Prostate gland (tissue), 2 donors: ENCODE measurements at regions not wholly inside any gene's neighbourhood (a gene's known extent, or its start where the extent isn't known, plus 50 kb on each side); places are given as distances from the start of the nearest gene placed in this dataset.

ENCODE experiments used
- DNase-seq: peaks from one replicate; pipeline ENCODE4 v3.0.0-alpha.2; 2019; ENCODE audit warnings: low spot score
- H3K27ac ChIP-seq, 2 donors: fragments of 200-600 bp; sonication (generic); 2 replicates each; pipeline ENCODE4 v1.5.1; 2017 to 2019
- H3K27me3 ChIP-seq: fragments of 200-600 bp; sonication (generic); replicated peaks from 2 replicates; pipeline ENCODE4 v1.5.1; 2019; ENCODE audit not compliant: insufficient read depth
- H3K36me3 ChIP-seq, 2 donors: fragments of 200-600 bp; sonication (generic); 1 replicate in 1 of 2; 2 replicates in 1 of 2; pipeline versions ENCODE4 v1.5.1 to v1.8.1; 2017 to 2019
- H3K4me1 ChIP-seq: fragments of 200-600 bp; sonication (generic); replicated peaks from 2 replicates; pipeline ENCODE4 v1.5.1; 2019
- H3K4me3 ChIP-seq, 2 donors: fragments of 200-600 bp; sonication (generic); 2 replicates each; pipeline ENCODE4 v1.5.1; 2017 to 2019
- H3K9me3 ChIP-seq: fragments of 200-600 bp; sonication (generic); 2 replicates; pipeline ENCODE4 v1.5.1; 2017
- POLR2A ChIP-seq: fragments of 450-650 bp; IDR thresholded peaks from one replicate; pipeline ENCODE4 v1.6.1; 2016; ENCODE audit warnings: antibody characterized with exemption, mild to moderate bottlenecking
- POLR2AphosphoS5 ChIP-seq: sonication (generic); formaldehyde crosslinking; IDR thresholded peaks from one replicate; pipeline ENCODE4 v1.6.1; 2017; ENCODE audit warnings: antibody characterized with exemption
- WGBS: methylation state at CpG from one replicate; pipeline ENCODE4 v1.1.5; 2018; 5-methylcytosine and 5-hydroxymethylcytosine counted together
- intact Hi-C: fragments of 100-400 bp; cut with DNase I; formaldehyde crosslinking; loops from one replicate; pipeline ENCODE4 v1.14.2; 2022
- TF ChIP-seq, protein P1 (sequence below), 4 experiments: fragments of 200-600 bp in 2 of 4; fragments of 450-650 bp in 2 of 4; sonication (generic) in 2 of 4; IDR thresholded peaks; 1 replicate in 3 of 4; 2 replicates in 1 of 4; pipeline ENCODE4 v1.5.1; 2016 to 2019; ENCODE audit warnings: antibody characterized with exemption in 4 of 4, mild to moderate bottlenecking in 2 of 4, moderate library complexity in 2 of 4

DNA sequence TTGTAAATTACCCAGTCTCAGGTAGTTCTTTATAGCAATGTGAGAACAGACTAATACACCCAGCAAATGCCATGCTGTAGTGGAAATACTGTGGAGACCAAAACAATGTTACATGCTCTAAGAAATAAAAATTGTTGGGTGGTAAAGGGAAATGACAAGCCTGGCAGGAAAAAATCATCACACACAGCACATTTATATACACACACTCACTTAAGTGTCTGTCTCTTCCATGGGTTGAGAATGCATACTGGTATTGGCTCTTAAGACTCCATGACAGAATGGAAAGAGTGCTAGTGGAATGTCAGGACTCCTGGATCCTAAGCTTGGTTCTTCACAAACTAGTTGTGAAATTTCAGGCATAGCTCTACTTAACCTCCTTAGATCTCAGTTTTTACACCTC lies 343.0 kb downstream of the CD83 start:
- no peak overlapping the region for H3K4me3 ChIP-seq
- DNase-seq = no peak
- intact Hi-C loops = no loop called here

DNA sequence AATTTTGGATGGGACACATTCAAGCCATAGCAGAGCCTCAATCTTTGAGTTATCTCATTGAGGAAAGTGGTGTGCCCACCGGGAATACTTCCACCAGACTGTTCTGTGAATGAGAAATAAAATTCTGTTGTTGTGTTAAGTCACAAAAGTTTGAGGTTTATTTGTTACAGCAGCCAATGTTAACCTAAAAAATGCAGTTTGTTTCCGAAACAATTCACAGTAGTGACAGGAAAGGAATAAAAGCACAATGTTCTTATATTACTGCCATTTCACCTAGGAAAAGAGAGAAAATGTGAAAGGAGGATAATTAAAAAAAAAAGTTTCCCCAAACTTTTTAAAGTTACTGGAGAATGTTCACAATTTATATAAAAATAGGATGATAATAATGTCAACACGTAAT lies 344.6 kb downstream of the CD83 start:
- Histone ChIP-seq H3K27ac (no peak overlapping the region), H3K9me3 (no peaks in the 10 kb centered on the region), H3K36me3 (no peaks in the 10 kb centered on the region), H3K4me1 (no peaks in the 10 kb centered on the region), H3K4me3 (no peak overlapping the region), H3K27me3 (no peaks in the 10 kb centered on the region)
- no peak for DNase-seq
- intact Hi-C loops = no loop called here
- WGBS = 91% methylated on average over 3 of the region's 3 CpGs
- TF ChIP-seq, protein P1, sequence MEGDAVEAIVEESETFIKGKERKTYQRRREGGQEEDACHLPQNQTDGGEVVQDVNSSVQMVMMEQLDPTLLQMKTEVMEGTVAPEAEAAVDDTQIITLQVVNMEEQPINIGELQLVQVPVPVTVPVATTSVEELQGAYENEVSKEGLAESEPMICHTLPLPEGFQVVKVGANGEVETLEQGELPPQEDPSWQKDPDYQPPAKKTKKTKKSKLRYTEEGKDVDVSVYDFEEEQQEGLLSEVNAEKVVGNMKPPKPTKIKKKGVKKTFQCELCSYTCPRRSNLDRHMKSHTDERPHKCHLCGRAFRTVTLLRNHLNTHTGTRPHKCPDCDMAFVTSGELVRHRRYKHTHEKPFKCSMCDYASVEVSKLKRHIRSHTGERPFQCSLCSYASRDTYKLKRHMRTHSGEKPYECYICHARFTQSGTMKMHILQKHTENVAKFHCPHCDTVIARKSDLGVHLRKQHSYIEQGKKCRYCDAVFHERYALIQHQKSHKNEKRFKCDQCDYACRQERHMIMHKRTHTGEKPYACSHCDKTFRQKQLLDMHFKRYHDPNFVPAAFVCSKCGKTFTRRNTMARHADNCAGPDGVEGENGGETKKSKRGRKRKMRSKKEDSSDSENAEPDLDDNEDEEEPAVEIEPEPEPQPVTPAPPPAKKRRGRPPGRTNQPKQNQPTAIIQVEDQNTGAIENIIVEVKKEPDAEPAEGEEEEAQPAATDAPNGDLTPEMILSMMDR (IDR thresholded peaks at IDR 0.05) = no peak
- TF ChIP-seq POLR2A (no peak), POLR2AphosphoS5 (no peak)

More for the DNA sequence above, 343.0 kb downstream of the CD83 start:
- Histone ChIP-seq H3K4me1 (no peaks in the 10 kb centered on the region), H3K27ac (no peak overlapping the region), H3K9me3 (no peaks in the 10 kb centered on the region), H3K36me3 (no peaks in the 10 kb centered on the region), H3K27me3 (no peaks in the 10 kb centered on the region)
- TF ChIP-seq, protein P1 (IDR thresholded peaks at IDR 0.05) = no peak
- no peak for TF ChIP-seq POLR2AphosphoS5
- no peak for TF ChIP-seq POLR2A

DNA sequence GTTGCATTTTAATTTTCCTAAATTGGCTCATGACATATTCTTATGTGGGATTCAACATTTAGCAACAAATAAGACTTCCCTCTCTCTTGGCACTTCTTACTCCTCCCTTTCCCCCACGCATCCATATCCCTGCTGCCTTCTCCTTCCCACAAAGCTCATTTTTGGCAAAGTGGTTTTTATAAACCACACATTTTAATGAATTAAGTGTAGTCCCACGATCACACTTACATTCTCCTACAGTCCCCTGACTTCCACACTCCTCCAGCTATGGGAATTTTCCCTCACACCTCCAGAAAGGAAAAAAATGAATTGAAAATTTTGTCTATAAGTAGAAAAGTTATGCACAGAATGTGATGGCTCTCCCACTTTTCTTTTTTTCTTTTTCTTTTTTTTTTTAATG lies 345.0 kb downstream of the CD83 start:
- no peaks in the 10 kb centered on the region for H3K36me3 ChIP-seq
- H3K27me3 ChIP-seq = no peaks in the 10 kb centered on the region
- no peak for DNase-seq
- no peaks in the 10 kb centered on the region for H3K9me3 ChIP-seq
- 91% methylated on average over 2 of the region's 2 CpGs for WGBS
- no peak for TF ChIP-seq POLR2AphosphoS5
- no peak for TF ChIP-seq POLR2A
- TF ChIP-seq, protein P1 (IDR thresholded peaks at IDR 0.05) = no peak
- no peak overlapping the region for H3K27ac ChIP-seq
- intact Hi-C loops = no loop called here
- H3K4me1 ChIP-seq = no peaks in the 10 kb centered on the region
- no peak overlapping the region for H3K4me3 ChIP-seq

DNA sequence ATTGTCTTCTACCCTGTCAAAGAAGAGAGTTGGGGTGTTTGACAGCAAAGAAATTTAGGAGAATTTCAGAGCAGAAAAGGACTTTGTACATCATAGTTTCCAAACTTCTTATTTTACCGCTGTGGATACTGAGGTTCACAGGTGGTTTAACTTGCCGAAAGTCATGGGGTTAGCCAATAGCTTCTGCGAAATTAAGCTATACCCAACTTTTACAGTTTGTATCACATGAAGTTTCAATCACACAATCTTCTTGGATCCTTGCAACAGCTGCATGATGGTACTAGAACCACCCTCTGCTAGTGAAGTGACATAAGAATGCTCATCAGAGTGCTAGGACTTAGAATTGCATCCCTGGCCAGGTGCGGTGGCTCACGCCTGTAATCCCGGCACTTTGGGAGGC lies 345.5 kb downstream of the CD83 start:
- Histone ChIP-seq H3K27me3 (no peaks in the 10 kb centered on the region), H3K27ac (no peak overlapping the region), H3K9me3 (no peaks in the 10 kb centered on the region), H3K36me3 (no peaks in the 10 kb centered on the region), H3K4me3 (no peak overlapping the region), H3K4me1 (no peaks in the 10 kb centered on the region)
- TF ChIP-seq, protein P1 (IDR thresholded peaks at IDR 0.05) = no peak
- no peak for TF ChIP-seq POLR2A
- TF ChIP-seq POLR2AphosphoS5 = no peak
- 100% methylated on average over 6 of the region's 6 CpGs for WGBS
- intact Hi-C loops = no loop called here
- DNase-seq = no peak

DNA sequence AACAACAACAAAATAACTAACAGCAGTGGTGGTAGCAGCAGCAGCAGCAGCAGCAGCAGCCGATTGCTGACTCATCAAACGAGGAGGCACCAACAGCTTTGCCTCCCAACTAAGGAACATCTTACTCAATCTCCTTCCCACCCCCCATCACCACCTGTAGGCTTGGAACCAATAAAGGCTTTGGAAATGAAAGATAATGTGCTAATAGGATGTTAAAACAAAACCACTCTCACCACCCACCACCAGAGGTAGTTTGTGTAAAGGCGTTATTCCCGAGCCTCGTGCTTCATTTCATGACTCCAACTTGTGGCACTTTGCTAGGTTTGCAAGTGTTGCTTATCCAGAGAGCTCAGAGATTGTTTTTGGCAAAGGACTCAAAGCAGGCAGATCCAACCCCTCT lies 346.5 kb downstream of the CD83 start:
- Histone ChIP-seq H3K4me3 (no peak overlapping the region), H3K4me1 (no peaks in the 10 kb centered on the region), H3K27me3 (no peaks in the 10 kb centered on the region), H3K36me3 (no peaks in the 10 kb centered on the region), H3K27ac (no peak overlapping the region), H3K9me3 (no peaks in the 10 kb centered on the region)
- no peak for DNase-seq
- TF ChIP-seq POLR2AphosphoS5 = no peak
- no peak for TF ChIP-seq POLR2A
- TF ChIP-seq, protein P1 (IDR thresholded peaks at IDR 0.05) = no peak
- intact Hi-C loops = no loop called here
- WGBS = 60% methylated on average over 5 of the region's 5 CpGs
